Muscle of leg (tissue), 3 donors: ENCODE measurements at regions not wholly inside any gene's neighbourhood (a gene's known extent, or its start where the extent isn't known, plus 50 kb on each side); places are given as distances from the start of the nearest gene placed in this dataset.
A peak's percentile ranks its signal among the peaks of the same experiment; 100 is the strongest.

Source experiments
- DNase-seq: peaks from one replicate; pipeline ENCODE4 v3.0.0; 2013
- H3K27ac ChIP-seq: one replicate; pipeline ENCODE4 v1.5.1; 2013; ENCODE audit warnings: mild to moderate bottlenecking, low read length, control low read depth
- H3K27me3 ChIP-seq: one replicate; pipeline ENCODE4 v1.6.1; 2013; ENCODE audit warnings: low read length; ENCODE audit not compliant: control insufficient read depth, insufficient read depth
- H3K36me3 ChIP-seq: one replicate; pipeline ENCODE4 v1.6.1; 2013; ENCODE audit warnings: low read length; ENCODE audit not compliant: control insufficient read depth, insufficient read depth
- H3K4me1 ChIP-seq: one replicate; pipeline ENCODE4 v1.6.1; 2013; ENCODE audit warnings: low read length; ENCODE audit not compliant: control insufficient read depth, insufficient read depth
- H3K4me3 ChIP-seq: one replicate; pipeline ENCODE4 v1.5.1; 2013; ENCODE audit warnings: low read length, control low read depth
- H3K9me3 ChIP-seq: replicated peaks from 2 replicates; pipeline ENCODE4 v1.6.1; 2013; ENCODE audit warnings: low read depth, low read length; ENCODE audit not compliant: control insufficient read depth
- WGBS: methylation state at CpG from one replicate; pipeline ENCODE4 v1.1.5; 2013; ENCODE audit warnings: missing lambda C conversion rate; ENCODE audit not compliant: insufficient coverage; 5-methylcytosine and 5-hydroxymethylcytosine counted together

DNA sequence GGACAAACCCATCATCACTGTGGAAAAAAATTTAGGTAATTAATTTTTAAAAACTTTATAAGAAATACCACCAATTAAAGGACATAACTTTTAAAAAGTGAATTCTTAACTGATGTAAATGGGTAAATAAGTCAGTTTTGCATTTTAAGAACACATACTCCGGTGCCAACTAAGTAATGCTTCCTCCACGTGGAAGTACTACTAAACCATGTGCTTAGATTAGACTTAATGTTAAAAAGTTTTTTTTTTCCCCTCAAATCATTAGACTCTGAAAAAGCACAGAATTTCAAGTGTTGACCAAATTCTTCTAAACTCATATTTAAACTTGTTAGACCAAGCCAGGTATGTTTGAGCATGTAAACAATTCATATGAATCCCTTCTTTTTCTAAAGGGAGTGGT is 242.0 kb downstream of the NFKBIZ start:
- Histone ChIP-seq H3K36me3 (no peaks in the 10 kb centered on the region), H3K9me3 (no peaks in the 10 kb centered on the region), H3K27me3 (no peaks in the 10 kb centered on the region), H3K4me1 (no peaks in the 10 kb centered on the region), H3K4me3 (no peak overlapping the region), H3K27ac (no peak overlapping the region)
- DNase-seq = no peak
- no CpG with 5 or more reads among the region's 2 CpGs for WGBS

GRCh38 chr3:102092617-102093466 is 243.5 kb downstream of the NFKBIZ start:
- Histone ChIP-seq H3K36me3 (no peaks in the 10 kb centered on the region), H3K9me3 (no peaks in the 10 kb centered on the region), H3K27ac (no peak overlapping the region), H3K27me3 (no peaks in the 10 kb centered on the region), H3K4me3 (no peak overlapping the region), H3K4me1 (no peaks in the 10 kb centered on the region)
- no peak for DNase-seq
- 89% methylated on average over 1 of the region's 5 CpGs for WGBS

DNA sequence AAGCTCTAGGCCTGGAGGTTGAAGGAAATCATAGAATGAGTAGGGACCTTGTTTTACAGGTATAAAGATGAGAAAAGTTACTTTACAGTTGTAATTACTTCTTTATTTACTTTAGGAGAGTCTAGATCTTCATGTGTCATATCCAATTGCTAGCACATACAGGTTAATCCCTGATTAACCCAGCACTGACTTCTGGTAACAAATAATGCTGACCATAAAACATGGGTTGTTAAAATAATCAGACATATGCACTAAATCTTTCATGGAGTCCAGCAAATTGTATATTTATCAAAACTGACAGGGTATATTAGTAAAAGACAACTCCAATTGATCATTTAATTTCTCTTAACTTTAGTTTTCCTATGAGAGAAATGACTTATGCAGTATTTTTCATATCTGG is 245.2 kb downstream of the NFKBIZ start:
- Histone ChIP-seq H3K36me3 (no peaks in the 10 kb centered on the region), H3K9me3 (no peaks in the 10 kb centered on the region), H3K4me3 (no peak overlapping the region), H3K27ac (no peak overlapping the region), H3K4me1 (no peaks in the 10 kb centered on the region), H3K27me3 (no peaks in the 10 kb centered on the region)
- DNase-seq = no peak

DNA sequence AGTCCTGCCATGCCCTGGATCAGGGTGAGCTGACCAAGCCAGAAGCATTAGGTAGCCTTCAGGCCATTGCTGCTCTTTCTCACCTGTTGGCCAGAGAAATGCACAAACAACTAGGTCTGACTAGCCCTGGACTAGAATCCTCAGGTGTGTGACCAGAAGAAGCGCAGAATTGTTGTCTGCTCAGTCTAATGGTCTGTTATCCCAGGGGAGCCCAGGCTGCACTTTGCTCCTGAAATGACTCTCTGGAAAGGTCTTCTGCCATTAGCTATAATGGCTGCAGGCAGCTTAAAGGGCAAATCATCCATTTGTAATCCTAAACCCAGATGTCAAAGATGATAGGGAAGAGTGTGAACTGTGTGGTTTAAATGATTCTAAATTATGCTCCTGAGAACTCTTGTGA is 246.1 kb downstream of the NFKBIZ start:
- Histone ChIP-seq H3K27me3 (no peaks in the 10 kb centered on the region), H3K27ac (no peak overlapping the region)
- 83% methylated on average over 1 of the region's 1 CpG for WGBS

DNA sequence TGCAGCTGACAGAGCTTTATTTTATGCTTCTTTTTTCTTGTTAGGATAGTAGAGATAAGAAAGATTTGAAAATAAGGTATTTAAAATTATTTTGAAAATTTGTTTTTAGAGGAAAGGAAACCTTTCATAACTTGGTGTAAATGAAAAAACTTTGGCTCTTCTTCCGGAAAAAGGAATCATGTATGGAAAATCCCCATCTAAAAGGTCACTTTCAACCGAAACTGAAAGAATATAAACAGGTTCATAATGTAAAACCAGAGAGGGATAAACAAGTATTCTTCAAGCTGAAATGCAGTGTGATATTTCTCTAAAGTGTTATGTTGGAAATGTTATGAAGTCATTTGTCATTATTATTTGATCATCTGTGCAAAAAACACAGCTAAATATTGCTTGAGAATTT is 246.8 kb downstream of the NFKBIZ start:
- no CpG with 5 or more reads among the region's 2 CpGs for WGBS
- no peaks in the 10 kb centered on the region for H3K9me3 ChIP-seq
- no peak overlapping the region for H3K27ac ChIP-seq
- H3K4me3 ChIP-seq = no peak overlapping the region
- no peaks in the 10 kb centered on the region for H3K27me3 ChIP-seq
- DNase-seq = peak; percentile 13
- no peaks in the 10 kb centered on the region for H3K36me3 ChIP-seq
- no peaks in the 10 kb centered on the region for H3K4me1 ChIP-seq

More for the DNA sequence above, 246.1 kb downstream of the NFKBIZ start:
- no peak for DNase-seq
- Histone ChIP-seq H3K36me3 (no peaks in the 10 kb centered on the region), H3K4me1 (no peaks in the 10 kb centered on the region), H3K9me3 (no peaks in the 10 kb centered on the region), H3K4me3 (no peak overlapping the region)

DNA sequence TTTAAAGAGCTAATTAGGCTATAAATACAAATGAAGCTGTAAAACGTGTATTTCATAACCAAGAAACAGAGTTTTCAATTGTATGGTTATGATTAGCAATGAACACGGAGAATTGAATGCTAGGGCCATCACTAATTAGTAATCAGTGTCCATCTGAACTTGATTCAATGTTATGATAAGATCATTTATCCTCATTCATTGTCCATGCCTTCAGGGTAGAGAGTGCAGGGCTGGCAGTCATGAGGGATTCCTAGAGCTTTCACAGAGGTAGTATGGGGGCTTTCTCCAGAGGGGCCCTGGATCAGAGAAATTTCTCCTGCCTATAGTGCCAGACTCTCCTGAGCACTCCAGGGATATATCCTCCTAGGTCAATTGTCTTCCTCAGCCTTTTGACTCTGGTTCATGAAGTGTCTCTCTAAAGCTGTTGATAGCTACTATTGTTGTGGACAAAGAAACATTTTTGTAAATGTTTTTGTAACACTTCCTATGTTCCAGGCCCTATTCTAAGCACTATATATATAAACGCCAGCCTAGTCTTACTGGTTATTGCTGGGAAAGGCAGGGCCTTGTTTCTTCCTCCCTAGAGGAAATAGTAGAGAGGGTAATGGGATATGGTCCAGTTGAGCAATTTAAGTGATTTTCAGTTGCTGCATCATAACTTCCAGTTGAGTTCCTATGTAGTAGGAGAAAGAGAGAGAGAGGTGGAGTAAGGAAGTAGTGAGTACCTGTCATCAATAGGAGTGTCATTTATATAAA is 249.0 kb downstream of the NFKBIZ start:
- H3K27me3 ChIP-seq = no peaks in the 10 kb centered on the region
- no CpG with 5 or more reads among the region's 3 CpGs for WGBS
- no peaks in the 10 kb centered on the region for H3K36me3 ChIP-seq
- H3K4me3 ChIP-seq = no peak overlapping the region
- H3K27ac ChIP-seq = no peak overlapping the region
- peak; percentile 4 for DNase-seq
- no peaks in the 10 kb centered on the region for H3K4me1 ChIP-seq
- H3K9me3 ChIP-seq = no peaks in the 10 kb centered on the region

- no peak for DNase-seq
- no CpG with 5 or more reads among the region's 1 CpG for WGBS
Observed at GRCh38 chr3:102099913-102100312, 250.6 kb downstream of the NFKBIZ start.

DNA sequence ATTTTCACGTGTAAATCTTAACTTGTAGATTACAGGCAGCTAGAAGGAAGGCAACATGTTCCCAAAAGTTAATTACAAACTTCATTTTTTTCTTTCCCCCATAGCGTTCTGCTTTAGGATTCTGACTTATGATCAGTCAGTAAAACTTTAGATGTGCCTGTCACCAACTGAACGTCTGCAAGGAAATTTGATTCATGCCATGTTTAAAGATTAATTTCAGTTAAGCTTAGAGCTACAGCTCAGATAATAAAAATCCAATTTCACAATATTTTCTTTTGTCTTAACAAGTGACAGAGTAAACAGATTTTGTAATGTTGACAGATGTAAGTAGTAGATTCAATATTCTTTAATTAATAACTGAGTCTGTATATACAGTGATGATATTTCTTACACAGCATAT is 253.1 kb downstream of the NFKBIZ start:
- no CpG with 5 or more reads among the region's 3 CpGs for WGBS
- H3K27me3 ChIP-seq = no peaks in the 10 kb centered on the region
- no peaks in the 10 kb centered on the region for H3K4me1 ChIP-seq
- no peak overlapping the region for H3K4me3 ChIP-seq
- H3K36me3 ChIP-seq = no peaks in the 10 kb centered on the region
- H3K27ac ChIP-seq = no peak overlapping the region
- H3K9me3 ChIP-seq = peaks cover 2% of the 10 kb centered on the region
- no peak for DNase-seq

More at GRCh38 chr3:102099913-102100312, 250.6 kb downstream of the NFKBIZ start:
- Histone ChIP-seq H3K4me1 (no peaks in the 10 kb centered on the region), H3K27ac (no peak overlapping the region), H3K4me3 (no peak overlapping the region), H3K27me3 (no peaks in the 10 kb centered on the region), H3K36me3 (no peaks in the 10 kb centered on the region), H3K9me3 (no peaks in the 10 kb centered on the region)

GRCh38 chr3:102104033-102104432 is 254.7 kb downstream of the NFKBIZ start:
- H3K36me3 ChIP-seq = no peaks in the 10 kb centered on the region
- no peaks in the 10 kb centered on the region for H3K4me1 ChIP-seq
- WGBS = 22% methylated on average over 1 of the region's 2 CpGs
- no peaks in the 10 kb centered on the region for H3K27me3 ChIP-seq
- no peak overlapping the region for H3K4me3 ChIP-seq
- peaks cover 7% of the 10 kb centered on the region for H3K9me3 ChIP-seq
- no peak for DNase-seq
- H3K27ac ChIP-seq = no peak overlapping the region

GRCh38 chr3:102105193-102105592 is 255.9 kb downstream of the NFKBIZ start:
- H3K27ac ChIP-seq = no peak overlapping the region

More at GRCh38 chr3:102105193-102105592, 255.9 kb downstream of the NFKBIZ start:
- peaks cover 7% of the 10 kb centered on the region for H3K9me3 ChIP-seq
- no peaks in the 10 kb centered on the region for H3K27me3 ChIP-seq
- H3K36me3 ChIP-seq = no peaks in the 10 kb centered on the region
- peak; percentile 29 for DNase-seq
- no peaks in the 10 kb centered on the region for H3K4me1 ChIP-seq
- H3K4me3 ChIP-seq = no peak overlapping the region
- 80% methylated on average over 1 of the region's 5 CpGs for WGBS
